OCI-LY7 (cell line): ENCODE measurements at regions not wholly inside any gene's neighbourhood (a gene's known extent, or its start where the extent isn't known, plus 50 kb on each side); places are given as distances from the start of the nearest gene placed in this dataset.

ENCODE experiments used
- BruUV-seq: library from RNA; stranded (reverse); fragments of 400-500 nt; replicated peaks from 2 replicates; lab custom pipeline; 2021; lab: Mats Ljungman, UMichigan
- CTCF ChIA-PET: fragments of 300-600 bp; sonication (Branson Sonifier 250); formaldehyde crosslinking; loops from one replicate; lab custom pipeline; 2022; ENCODE audit warnings: antibody characterized with exemption; ENCODE audit not compliant: unreplicated experiment; lab: Charles Lee
- POLR2A ChIA-PET: fragments of 300-600 bp; sonication (Branson Sonifier 250); formaldehyde crosslinking; loops from one replicate; lab custom pipeline; 2022; ENCODE audit warnings: antibody characterized with exemption; lab: Charles Lee
- DNase-seq: peaks from one replicate; pipeline ENCODE4 v3.0.0-alpha.2; 2015; ENCODE audit warnings: low spot score
- H2AFZ ChIP-seq: fragments of 200-600 bp; sonication (generic), shearing (Covaris generic); 2 replicates; pipeline ENCODE4 v1.6.1; 2014; ENCODE audit warnings: mild to moderate bottlenecking, antibody characterized with exemption, low read length, moderate library complexity
- H3K27ac ChIP-seq: fragments of 200-600 bp; sonication (generic); 2 replicates; pipeline ENCODE4 v1.5.1; 2014; ENCODE audit warnings: mixed run types, low read depth, mild to moderate bottlenecking, moderate library complexity, low read length, inconsistent platforms; ENCODE audit not compliant: poor library complexity, severe bottlenecking
- H3K36me3 ChIP-seq: fragments of 200-600 bp; sonication (generic); 2 replicates; pipeline ENCODE4 v1.6.1; 2014; ENCODE audit warnings: mild to moderate bottlenecking, antibody characterized with exemption, low read length, moderate library complexity, mixed read lengths; ENCODE audit not compliant: insufficient read depth
- H3K4me1 ChIP-seq: fragments of 200-600 bp; sonication (generic); 2 replicates; pipeline ENCODE4 v1.5.1; 2014; ENCODE audit warnings: mild to moderate bottlenecking, low read length; ENCODE audit not compliant: insufficient read depth, poor library complexity, severe bottlenecking
- H3K4me2 ChIP-seq: fragments of 200-600 bp; sonication (generic); 2 replicates; pipeline ENCODE4 v1.6.1; 2014; ENCODE audit warnings: mild to moderate bottlenecking, low read length
- H3K4me3 ChIP-seq: fragments of 200-600 bp; sonication (generic); 2 replicates; pipeline ENCODE4 v1.5.1; 2014; ENCODE audit warnings: mild to moderate bottlenecking, low read depth, low read length; ENCODE audit not compliant: poor library complexity, severe bottlenecking
- H3K79me2 ChIP-seq: fragments of 200-600 bp; sonication (generic); 2 replicates; pipeline ENCODE4 v1.6.1; 2016; ENCODE audit warnings: low read depth, mild to moderate bottlenecking, low read length, moderate library complexity, mixed read lengths; ENCODE audit not compliant: insufficient read depth
- H3K9me2 ChIP-seq: fragments of 200-600 bp; sonication (generic); 2 replicates; pipeline ENCODE4 v1.6.1; 2016; ENCODE audit warnings: mild to moderate bottlenecking, low read length, mixed read lengths; ENCODE audit not compliant: insufficient read depth
- H3K9me3 ChIP-seq: fragments of 200-600 bp; sonication (generic); 2 replicates; pipeline ENCODE4 v1.6.1; 2014; ENCODE audit warnings: mild to moderate bottlenecking, mixed run types, low read length, mixed read lengths
- H4K20me1 ChIP-seq: fragments of 200-600 bp; sonication (generic); 2 replicates; pipeline ENCODE4 v1.6.1; 2014; ENCODE audit warnings: mild to moderate bottlenecking, antibody characterized with exemption, low read length, moderate library complexity, mixed read lengths; ENCODE audit not compliant: insufficient read depth
- EZH2phosphoT487 ChIP-seq: fragments of 200-600 bp; sonication (generic); IDR thresholded peaks from 2 replicates; pipeline ENCODE4 v1.6.1; 2018; ENCODE audit warnings: low read depth, borderline replicate concordance, mild to moderate bottlenecking, mixed run types, antibody characterized with exemption, low read length, moderate library complexity, mixed read lengths
- intact Hi-C: fragments of 100-400 bp; cut with micrococcal nuclease; formaldehyde crosslinking; loops from one replicate; pipeline ENCODE4 v1.10.0; 2022; ENCODE audit not compliant: unreplicated experiment
- TF ChIP-seq, protein P1 (sequence below): fragments of 200-600 bp; sonication (generic); conservative IDR thresholded peaks from 2 replicates; pipeline ENCODE4 v1.5.1; 2014; ENCODE audit warnings: mild to moderate bottlenecking, antibody characterized with exemption, low read length, moderate library complexity, mixed read lengths

DNA sequence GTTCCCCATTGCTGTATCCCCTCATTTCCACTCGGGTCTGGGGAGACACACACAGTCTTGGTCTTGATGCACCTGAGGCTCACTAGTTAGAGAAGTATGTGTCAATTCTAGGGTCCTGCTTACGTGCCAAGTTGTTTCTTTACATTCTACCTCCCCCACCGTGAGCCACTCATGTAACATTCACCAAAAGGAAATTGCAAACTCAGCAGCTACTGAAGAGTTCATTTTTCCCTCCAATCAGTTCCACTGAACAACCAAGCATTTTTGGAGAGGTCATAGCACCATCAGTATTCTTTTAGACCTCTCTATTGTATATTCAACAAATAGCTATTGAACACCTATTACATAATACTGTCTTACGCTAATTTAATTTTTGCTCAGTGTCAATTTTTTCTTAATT is 281.1 kb downstream of the SH3GL2 start:
- no peaks in the 10 kb centered on the region for H3K79me2 ChIP-seq
- H3K9me2 ChIP-seq: no peaks in the 10 kb centered on the region
- intact Hi-C loops: no loop called here
- ChIA-PET POLR2A (interaction anchor here (0.6 kb wide), 1 partner anchor 457 kb away, joined by 4 read pairs; no protein-coding TSS in a partner anchor), CTCF (no interaction called here)
- H4K20me1 ChIP-seq: no peaks in the 10 kb centered on the region
- no peak for TF ChIP-seq EZH2phosphoT487
- TF ChIP-seq, protein P1, sequence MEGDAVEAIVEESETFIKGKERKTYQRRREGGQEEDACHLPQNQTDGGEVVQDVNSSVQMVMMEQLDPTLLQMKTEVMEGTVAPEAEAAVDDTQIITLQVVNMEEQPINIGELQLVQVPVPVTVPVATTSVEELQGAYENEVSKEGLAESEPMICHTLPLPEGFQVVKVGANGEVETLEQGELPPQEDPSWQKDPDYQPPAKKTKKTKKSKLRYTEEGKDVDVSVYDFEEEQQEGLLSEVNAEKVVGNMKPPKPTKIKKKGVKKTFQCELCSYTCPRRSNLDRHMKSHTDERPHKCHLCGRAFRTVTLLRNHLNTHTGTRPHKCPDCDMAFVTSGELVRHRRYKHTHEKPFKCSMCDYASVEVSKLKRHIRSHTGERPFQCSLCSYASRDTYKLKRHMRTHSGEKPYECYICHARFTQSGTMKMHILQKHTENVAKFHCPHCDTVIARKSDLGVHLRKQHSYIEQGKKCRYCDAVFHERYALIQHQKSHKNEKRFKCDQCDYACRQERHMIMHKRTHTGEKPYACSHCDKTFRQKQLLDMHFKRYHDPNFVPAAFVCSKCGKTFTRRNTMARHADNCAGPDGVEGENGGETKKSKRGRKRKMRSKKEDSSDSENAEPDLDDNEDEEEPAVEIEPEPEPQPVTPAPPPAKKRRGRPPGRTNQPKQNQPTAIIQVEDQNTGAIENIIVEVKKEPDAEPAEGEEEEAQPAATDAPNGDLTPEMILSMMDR: no peak
- H3K4me1 ChIP-seq: no peaks in the 10 kb centered on the region
- H3K36me3 ChIP-seq: no peaks in the 10 kb centered on the region
- H3K9me3 ChIP-seq: no peaks in the 10 kb centered on the region
- H3K4me2 ChIP-seq: no peak overlapping the region
- no TSS peak for BruUV-seq
- no peak for DNase-seq
- no peak overlapping the region for H2AFZ ChIP-seq
- no peak overlapping the region for H3K27ac ChIP-seq
- H3K4me3 ChIP-seq: no peak overlapping the region

DNA sequence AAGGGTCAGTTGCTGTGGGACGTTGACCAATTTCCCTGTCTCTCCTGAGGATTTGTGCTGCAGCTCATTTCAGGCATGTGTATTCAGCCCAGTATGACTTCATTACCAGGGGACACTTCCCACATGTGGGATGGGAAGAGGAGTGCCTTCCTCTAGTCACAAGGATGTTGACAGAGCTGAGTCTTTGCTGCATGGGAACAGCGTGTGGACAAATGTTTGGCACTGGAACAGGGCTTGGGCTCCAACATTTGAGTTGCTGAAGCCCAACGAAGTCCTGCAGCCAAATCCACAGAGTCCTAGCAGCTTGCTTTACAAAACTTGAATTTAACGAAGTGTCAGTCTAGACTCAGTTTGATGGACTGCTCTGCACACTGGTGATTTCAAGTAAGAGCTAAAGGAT is 283.2 kb downstream of the SH3GL2 start:
- Histone ChIP-seq H3K4me1 (no peaks in the 10 kb centered on the region), H3K79me2 (no peaks in the 10 kb centered on the region), H3K9me2 (no peaks in the 10 kb centered on the region), H3K9me3 (no peaks in the 10 kb centered on the region), H3K4me2 (no peak overlapping the region), H2AFZ (no peak overlapping the region), H3K36me3 (no peaks in the 10 kb centered on the region), H3K4me3 (no peak overlapping the region), H3K27ac (no peak overlapping the region), H4K20me1 (no peaks in the 10 kb centered on the region)
- ChIA-PET CTCF (no interaction called here), POLR2A (interaction anchor here (0.6 kb wide), 1 partner anchor 560 kb away, joined by 3 read pairs; no protein-coding TSS in a partner anchor)
- DNase-seq: no peak
- intact Hi-C loops: no loop called here
- TF ChIP-seq EZH2phosphoT487: no peak
- TF ChIP-seq, protein P1: no peak
- no TSS peak for BruUV-seq

DNA sequence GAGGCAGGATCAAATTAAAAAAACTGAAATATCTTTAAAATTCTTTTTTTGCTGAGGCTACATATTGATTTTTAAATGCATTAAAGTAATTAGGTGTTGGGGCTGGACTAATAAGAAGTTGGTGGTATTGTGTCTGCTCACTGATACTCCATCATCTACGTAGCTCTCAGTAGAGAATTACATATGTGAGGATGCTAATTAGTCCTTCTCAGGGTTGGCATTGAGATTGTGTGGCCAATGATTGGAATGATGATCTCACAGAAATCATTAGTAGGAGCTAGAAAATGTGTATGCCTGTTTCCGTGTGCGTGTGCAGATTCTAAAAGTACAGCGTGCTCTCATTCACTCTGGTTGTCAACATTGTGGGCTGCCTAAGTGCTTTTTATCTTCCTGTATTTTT is 283.8 kb downstream of the SH3GL2 start:
- H3K9me2 ChIP-seq: no peaks in the 10 kb centered on the region
- DNase-seq: no peak
- ChIA-PET POLR2A (no interaction called here), CTCF (no interaction called here)
- no TSS peak for BruUV-seq
- TF ChIP-seq, protein P1: no peak
- no peak for TF ChIP-seq EZH2phosphoT487
- H3K27ac ChIP-seq: no peak overlapping the region
- H2AFZ ChIP-seq: no peak overlapping the region
- H3K36me3 ChIP-seq: no peaks in the 10 kb centered on the region
- H3K9me3 ChIP-seq: no peaks in the 10 kb centered on the region
- intact Hi-C loops: no loop called here
- H3K4me3 ChIP-seq: no peak overlapping the region
- H3K79me2 ChIP-seq: no peaks in the 10 kb centered on the region
- H3K4me2 ChIP-seq: no peak overlapping the region
- no peaks in the 10 kb centered on the region for H4K20me1 ChIP-seq
- H3K4me1 ChIP-seq: no peaks in the 10 kb centered on the region
